Activated CD4-positive, CD25-positive, alpha-beta regulatory T cell treated with anti-CD3 and anti-CD28 coated beads, Interleukin-2, amount 50 U/mL, for 24 hours (primary cell): ENCODE measurements at regions not wholly inside any gene's neighbourhood (a gene's known extent, or its start where the extent isn't known, plus 50 kb on each side); places are given as distances from the start of the nearest gene placed in this dataset.

Experiments
- ATAC-seq, 2 donors: fragments of 150-1000 bp; cut with Tn5 transposase; one replicate each; pipeline ENCODE4 v1.10.0; 2021; ENCODE audit warnings: mild to moderate bottlenecking in 1 of 2, moderate library complexity in 1 of 2

DNA sequence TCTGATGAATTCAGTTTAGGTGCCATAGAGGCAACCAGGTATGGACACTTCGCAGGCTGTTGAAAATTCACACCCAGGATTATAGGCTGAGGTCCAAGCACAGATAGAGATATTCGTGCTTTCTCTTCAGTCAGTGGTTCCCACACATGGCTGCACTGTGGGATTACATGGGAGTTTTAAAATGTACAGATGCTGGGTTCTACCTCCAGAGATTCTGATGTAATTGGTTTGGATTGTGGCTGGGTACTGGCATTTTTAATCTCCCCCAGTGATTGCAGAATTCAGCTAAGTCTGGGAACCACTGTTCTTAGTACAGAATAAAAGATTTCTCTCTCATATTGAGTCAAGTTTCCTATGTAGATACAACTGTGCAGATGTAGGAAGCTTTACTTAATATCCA lies 91.6 kb downstream of the FOXB1 start:
- ATAC-seq = no peak

DNA sequence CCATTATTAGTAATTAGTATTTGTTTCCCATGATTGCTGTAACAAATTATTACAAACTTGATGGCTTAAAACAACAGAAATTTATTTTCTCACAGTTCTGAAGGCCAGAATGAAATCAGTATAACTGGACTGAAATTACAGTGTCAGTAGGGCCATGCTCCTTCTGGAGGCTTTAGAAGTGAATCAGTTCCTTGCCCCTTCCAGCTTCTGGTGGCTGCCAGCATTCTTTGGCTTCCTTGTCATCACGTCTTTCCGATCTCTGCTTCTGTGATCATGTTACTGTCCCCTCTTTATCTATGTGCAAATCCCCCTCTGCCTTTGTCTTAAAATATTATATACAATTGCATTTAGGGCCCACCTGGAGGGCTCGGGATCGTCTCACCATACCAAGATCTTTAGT lies 92.0 kb downstream of the FOXB1 start:
- no peak for ATAC-seq

DNA sequence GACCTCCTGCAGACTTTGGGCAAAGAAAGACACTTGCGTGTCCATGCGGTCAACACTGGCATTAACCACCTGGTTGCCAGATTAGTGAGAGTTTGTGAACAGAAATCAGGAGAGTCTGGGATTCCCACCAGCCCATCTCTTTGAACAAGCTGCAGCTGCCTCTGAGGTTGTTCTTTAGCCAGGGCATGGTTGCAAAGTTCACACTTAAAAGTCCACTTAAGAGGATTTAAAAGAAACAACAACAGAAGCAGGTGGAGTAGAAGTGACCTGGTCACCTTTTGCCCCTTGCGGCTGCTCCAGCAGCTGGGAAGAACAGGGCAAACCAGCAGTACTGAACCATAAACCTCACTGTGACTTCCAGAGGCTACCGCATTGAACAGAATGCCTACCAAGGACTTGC lies 97.3 kb downstream of the FOXB1 start:
- no peak for ATAC-seq

- ATAC-seq = no peak
These were observed 98.6 kb downstream of the FOXB1 start for GRCh38 chr15:60102748-60103147.

GRCh38 chr15:60110909-60111308 lies 106.8 kb downstream of the FOXB1 start:
- peak in 1 of 2 donors; percentile 48 for ATAC-seq

GRCh38 chr15:60115579-60116380 lies 111.7 kb downstream of the FOXB1 start:
- ATAC-seq = peak in 1 of 2 donors; percentile 41

DNA sequence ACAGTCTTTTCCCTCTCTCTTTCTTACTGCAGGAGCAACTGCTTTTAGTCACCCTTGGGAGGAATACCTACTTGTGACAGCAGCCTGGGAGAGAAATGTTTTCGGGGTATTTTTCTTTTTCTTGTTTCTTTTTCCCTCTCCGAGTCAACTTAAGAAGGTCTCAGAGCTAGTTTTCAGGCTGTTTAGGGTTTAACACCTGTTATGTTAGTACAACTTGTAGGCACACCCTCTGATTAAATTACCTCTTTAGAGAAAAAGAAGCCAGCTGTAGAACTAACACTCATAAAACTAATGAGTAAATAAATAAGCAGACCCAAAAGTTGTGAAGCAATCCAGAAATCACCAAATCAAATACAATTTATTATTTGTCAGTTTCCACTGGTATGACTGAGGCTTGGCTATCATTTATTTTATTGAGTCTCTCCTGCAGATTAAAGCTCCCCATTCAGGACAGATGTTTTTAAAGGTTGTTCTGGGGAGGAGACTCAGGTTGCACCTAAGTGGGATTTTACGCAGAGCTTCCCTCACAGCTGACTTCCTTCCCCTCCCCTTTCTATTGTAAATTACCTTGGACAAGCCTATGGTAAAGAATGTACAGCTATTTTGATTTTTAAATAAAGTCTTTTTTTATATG lies 112.5 kb downstream of the FOXB1 start:
- ATAC-seq = no peak

- no peak for ATAC-seq
These were observed 114.0 kb downstream of the FOXB1 start for GRCh38 chr15:60118146-60118545.

GRCh38 chr15:60118626-60119025 lies 114.5 kb downstream of the FOXB1 start:
- no peak for ATAC-seq

DNA sequence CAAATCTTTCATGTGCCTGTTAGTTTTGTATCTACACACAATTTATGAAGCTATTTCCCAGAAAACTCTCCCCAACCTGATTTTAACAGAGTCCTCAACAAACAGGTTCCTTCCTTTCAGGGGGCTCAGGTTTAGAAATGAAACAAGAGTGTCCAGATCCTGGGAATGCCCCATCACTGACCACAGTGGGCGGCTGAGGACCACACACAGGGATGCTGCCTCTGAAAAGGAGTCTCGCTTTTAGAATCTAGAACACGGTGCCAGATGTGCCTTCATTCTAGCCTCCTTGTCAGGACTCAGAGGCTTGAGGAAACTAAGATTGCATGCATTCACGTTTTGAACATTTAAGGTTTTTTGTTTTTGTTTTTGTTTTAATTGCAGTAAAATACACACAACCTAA lies 115.0 kb downstream of the FOXB1 start:
- ATAC-seq = no peak

- no peak for ATAC-seq
These were observed 116.0 kb downstream of the FOXB1 start for GRCh38 chr15:60120100-60120499.

DNA sequence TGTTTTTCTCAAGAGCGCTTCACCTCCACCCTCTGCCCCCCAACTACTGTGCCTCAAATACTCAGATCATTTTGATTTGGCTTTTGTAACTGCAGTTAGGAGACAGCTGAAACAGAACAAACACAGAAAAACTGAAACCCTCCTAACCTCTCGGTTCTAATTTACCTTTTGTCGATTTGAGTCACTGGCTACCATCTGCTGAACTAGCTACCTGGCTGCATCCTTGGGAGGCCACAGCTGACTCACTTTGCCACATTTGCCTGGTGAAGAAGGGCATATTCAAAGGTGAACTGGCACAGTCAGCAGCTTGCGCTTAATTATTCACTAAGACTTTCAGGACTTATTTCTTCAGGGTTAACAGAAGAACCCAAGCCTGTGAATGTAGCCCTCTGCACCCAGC lies 117.7 kb downstream of the FOXB1 start:
- peak; percentile 86 to 90 for ATAC-seq

GRCh38 chr15:60122691-60123090 lies 118.6 kb downstream of the FOXB1 start:
- no peak for ATAC-seq

GRCh38 chr15:60124460-60125070 lies 120.5 kb downstream of the FOXB1 start:
- ATAC-seq = no peak

DNA sequence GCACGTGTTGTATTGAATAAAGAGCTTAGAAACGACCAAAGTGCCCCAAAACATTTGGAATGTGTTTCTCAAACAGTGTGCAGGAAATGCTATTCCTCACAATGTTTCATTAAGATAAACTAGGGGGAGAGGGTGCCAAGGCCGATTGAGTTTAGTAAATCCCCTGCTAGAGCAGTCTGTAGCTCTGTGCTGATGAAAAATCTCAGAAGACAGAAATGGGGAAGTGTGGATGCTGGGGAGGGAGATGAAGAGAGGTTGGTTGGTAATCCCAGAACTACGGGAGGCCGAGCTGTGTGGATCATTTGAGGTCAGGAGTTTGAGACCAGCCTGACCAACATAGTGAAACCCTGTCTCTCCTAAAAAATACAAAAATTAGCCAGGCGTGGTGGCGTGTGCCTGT lies 121.2 kb downstream of the FOXB1 start:
- ATAC-seq = no peak

DNA sequence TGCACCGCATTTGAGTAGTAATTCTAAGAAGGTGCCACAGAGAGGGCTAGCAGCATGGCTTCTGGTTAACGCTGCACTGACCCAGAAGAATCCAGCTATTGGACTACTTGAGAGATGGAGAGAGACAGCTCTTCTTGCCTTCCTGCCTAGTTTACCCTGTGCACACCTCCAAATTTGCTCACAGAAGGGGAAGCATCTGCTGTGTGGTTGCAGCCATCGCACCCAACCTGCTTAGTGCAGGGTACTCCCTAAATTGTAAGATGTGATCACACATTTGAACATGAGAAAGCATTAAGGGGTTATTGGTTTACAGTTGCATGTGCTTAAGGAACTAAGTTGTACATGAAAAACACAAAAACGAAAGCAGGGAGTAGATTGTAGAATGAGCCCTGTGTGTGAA lies 122.1 kb downstream of the FOXB1 start:
- no peak for ATAC-seq

- no peak for ATAC-seq
These were observed 122.5 kb downstream of the FOXB1 start for GRCh38 chr15:60126661-60127060.

DNA sequence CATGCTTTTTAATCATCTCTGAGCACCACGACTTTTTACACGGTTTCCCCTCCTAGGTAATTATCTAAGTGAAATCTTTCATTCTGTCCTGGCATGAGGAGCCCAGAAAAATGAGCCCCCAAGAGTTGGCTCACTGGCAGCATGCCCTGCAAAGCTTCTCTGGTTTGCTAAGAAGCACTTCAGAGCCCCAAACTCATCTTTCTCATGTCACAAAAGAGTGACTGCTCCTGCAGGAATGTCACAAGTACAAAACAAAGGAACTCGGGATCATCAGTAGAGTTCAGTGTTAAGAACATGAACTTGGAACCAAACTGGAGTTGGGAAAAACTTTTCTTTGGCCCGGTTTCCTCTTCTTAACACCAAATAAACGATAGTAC lies 123.9 kb downstream of the FOXB1 start:
- ATAC-seq = no peak

- no peak for ATAC-seq
These were observed 124.6 kb downstream of the FOXB1 start for GRCh38 chr15:60128710-60129109.

- no peak for ATAC-seq
These were observed 126.3 kb downstream of the FOXB1 start for GRCh38 chr15:60130398-60130797.

DNA sequence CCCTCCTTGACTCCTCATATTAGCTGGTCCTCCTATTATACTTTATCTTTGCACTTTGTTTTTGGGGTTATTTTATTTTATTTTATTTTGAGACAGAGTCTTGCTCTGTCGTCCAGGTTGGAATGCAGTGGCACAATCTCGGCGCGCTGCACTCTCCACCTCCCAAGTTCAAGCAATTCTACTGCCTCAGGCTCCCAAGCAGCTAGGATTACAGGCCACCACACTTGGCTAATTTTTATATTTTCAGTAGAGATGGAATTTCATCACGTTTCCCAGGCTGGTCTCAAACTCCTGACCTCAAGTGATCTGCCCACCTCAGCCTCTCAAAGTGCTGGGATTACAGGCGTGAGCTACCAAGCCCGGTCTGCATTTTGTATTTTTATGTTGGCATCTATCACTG lies 126.7 kb downstream of the FOXB1 start:
- ATAC-seq = no peak

DNA sequence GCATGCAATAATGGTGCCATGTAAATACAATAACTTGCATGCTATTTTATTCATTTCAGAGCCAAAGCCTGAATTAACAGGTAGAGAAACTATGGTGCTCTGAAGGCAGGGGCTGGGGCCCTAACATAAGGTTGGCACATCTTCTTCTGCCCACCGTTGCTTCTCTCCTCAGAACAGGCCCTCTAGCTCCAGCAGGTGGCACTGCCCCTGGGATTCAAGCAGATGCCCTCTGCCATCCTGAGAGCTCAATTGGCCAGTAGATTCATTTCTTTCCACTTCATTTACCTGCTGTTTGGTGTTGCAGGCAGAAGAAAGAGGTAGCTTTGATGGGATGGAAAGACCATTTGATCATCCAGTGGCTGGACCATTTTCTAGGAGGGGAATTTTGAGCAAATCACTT lies 130.5 kb downstream of the FOXB1 start:
- ATAC-seq = no peak

DNA sequence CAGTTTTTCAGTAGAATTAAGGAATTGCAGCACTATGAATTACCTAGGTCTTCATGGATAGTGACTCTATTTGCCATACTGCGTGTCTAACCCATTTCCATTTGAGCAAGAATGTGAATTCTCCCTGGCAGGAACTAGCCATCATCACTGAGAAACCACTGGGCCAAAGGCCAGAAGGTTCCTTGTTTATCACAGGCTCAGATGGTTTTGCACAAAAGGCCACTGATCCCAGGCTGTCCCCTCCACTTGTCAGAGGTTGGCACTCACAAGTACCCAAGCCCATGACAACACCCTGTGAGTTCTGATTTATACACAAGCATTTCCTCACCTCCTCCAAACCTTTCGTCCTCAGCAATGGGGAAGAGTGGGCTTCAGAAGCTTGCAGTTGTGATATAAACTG lies 131.8 kb downstream of the FOXB1 start:
- no peak for ATAC-seq

GRCh38 chr15:60137711-60138396 lies 133.7 kb downstream of the FOXB1 start:
- no peak for ATAC-seq
